IMR-90 (cell line): ENCODE measurements at regions not wholly inside any gene's neighbourhood (a gene's known extent, or its start where the extent isn't known, plus 50 kb on each side); places are given as distances from the start of the nearest gene placed in this dataset.

Source experiments
- ATAC-seq: fragments of 200-7000 bp; cut with Tn5 transposase; 2 replicates; pipeline ENCODE4 v1.9.1; 2020; ENCODE audit warnings: low read depth, mild to moderate bottlenecking, moderate library complexity
- BruUV-seq: library from RNA; stranded (reverse); fragments of 400-500 nt; replicated peaks from 2 replicates; lab custom pipeline; 2021; lab: Mats Ljungman, UMichigan
- CTCF ChIA-PET: fragments of 300-600 bp; formaldehyde crosslinking; extraction: SDS; loops from one replicate; lab custom pipeline; 2021; ENCODE audit warnings: antibody characterized with exemption; lab: Yijun Ruan, JAX
- POLR2A ChIA-PET: fragments of 300-600 bp; sonication (Branson Sonifier 250); formaldehyde crosslinking; loops from one replicate; lab custom pipeline; 2022; ENCODE audit warnings: antibody characterized with exemption; ENCODE audit not compliant: unreplicated experiment; lab: Charles Lee
- DNase-seq: peaks from one replicate; pipeline ENCODE4 v3.0.0; 2013
- H2AFZ ChIP-seq: replicated peaks from 2 replicates; pipeline ENCODE3; 2013; ENCODE audit warnings: low read length, mild to moderate bottlenecking; ENCODE audit not compliant: poor library complexity
- H2AK5ac ChIP-seq: 2 replicates; pipeline ENCODE4 v1.6.1; 2013; ENCODE audit warnings: low read depth, low read length, inconsistent platforms
- H2AK9ac ChIP-seq: replicated peaks from 2 replicates; pipeline ENCODE3; 2013; ENCODE audit warnings: mild to moderate bottlenecking, low read depth, low read length, moderate library complexity; ENCODE audit not compliant: poor library complexity
- H2BK120ac ChIP-seq: 2 replicates; pipeline ENCODE4 v1.6.1; 2013; ENCODE audit warnings: low read depth, low read length, inconsistent platforms
- H2BK15ac ChIP-seq: 3 replicates; pipeline ENCODE4 v1.6.1; 2013; ENCODE audit warnings: low read depth, low read length, inconsistent platforms
- H2BK20ac ChIP-seq: 2 replicates; pipeline ENCODE4 v1.6.1; 2013; ENCODE audit warnings: low read depth, mild to moderate bottlenecking, inconsistent platforms, low read length, moderate library complexity
- H2BK5ac ChIP-seq: 2 replicates; pipeline ENCODE4 v1.6.1; 2013; ENCODE audit warnings: mild to moderate bottlenecking, low read depth, low read length, inconsistent platforms; ENCODE audit not compliant: poor library complexity, severe bottlenecking
- H3K14ac ChIP-seq: replicated peaks from 2 replicates; pipeline ENCODE4 v1.6.1; 2013; ENCODE audit warnings: low read depth, low read length, inconsistent platforms
- H3K18ac ChIP-seq: 2 replicates; pipeline ENCODE4 v1.6.1; 2013; ENCODE audit warnings: low read depth, low read length, control low read depth
- H3K23ac ChIP-seq: 2 replicates; pipeline ENCODE4 v1.6.1; 2013; ENCODE audit warnings: low read depth, low read length, inconsistent platforms
- H3K27ac ChIP-seq: 2 replicates; pipeline ENCODE4 v1.5.1; 2013; ENCODE audit warnings: mild to moderate bottlenecking, control low read depth, low read length; ENCODE audit not compliant: insufficient read depth
- H3K27me3 ChIP-seq: 2 replicates; pipeline ENCODE4 v1.6.1; 2013; ENCODE audit warnings: low read length; ENCODE audit not compliant: control insufficient read depth, insufficient read depth
- H3K36me3 ChIP-seq: 2 replicates; pipeline ENCODE4 v1.6.1; 2013; ENCODE audit warnings: low read length, mixed read lengths; ENCODE audit not compliant: control insufficient read depth, insufficient read depth
- H3K4ac ChIP-seq: 2 replicates; pipeline ENCODE4 v1.6.1; 2013; ENCODE audit warnings: low read depth, low read length, inconsistent platforms
- H3K4me1 ChIP-seq: 2 replicates; pipeline ENCODE4 v1.6.1; 2013; ENCODE audit warnings: low read length, mixed read lengths; ENCODE audit not compliant: control insufficient read depth, insufficient read depth
- H3K4me2 ChIP-seq: 2 replicates; pipeline ENCODE4 v1.6.1; 2013; ENCODE audit warnings: low read depth, mild to moderate bottlenecking, control low read depth, low read length, moderate library complexity
- H3K4me3 ChIP-seq: 2 replicates; pipeline ENCODE4 v1.5.1; 2013; ENCODE audit warnings: low read depth, mild to moderate bottlenecking, control low read depth, low read length, moderate library complexity; ENCODE audit not compliant: insufficient read depth
- H3K56ac ChIP-seq: 2 replicates; pipeline ENCODE4 v1.6.1; 2013; ENCODE audit warnings: low read length, inconsistent platforms; ENCODE audit not compliant: insufficient read depth; ENCODE audit errors: extremely low read depth
- H3K79me1 ChIP-seq, 2 experiments: 2 replicates each; pipeline ENCODE4 v1.6.1; 2013; ENCODE audit warnings: low read length in 2 of 2, inconsistent platforms in 1 of 2, low read depth in 1 of 2
- H3K9ac ChIP-seq: 2 replicates; pipeline ENCODE4 v1.6.1; 2013; ENCODE audit warnings: low read depth, low read length, control low read depth
- H3K9me1 ChIP-seq: 2 replicates; pipeline ENCODE4 v1.6.1; 2013; ENCODE audit warnings: low read length, inconsistent platforms; ENCODE audit not compliant: insufficient read depth
- H3K9me3 ChIP-seq: 2 replicates; pipeline ENCODE4 v1.6.1; 2013; ENCODE audit warnings: low read length; ENCODE audit not compliant: control insufficient read depth, insufficient read depth
- H4K20me1 ChIP-seq: 2 replicates; pipeline ENCODE4 v1.6.1; 2013; ENCODE audit warnings: low read length, inconsistent platforms; ENCODE audit not compliant: insufficient read depth
- H4K5ac ChIP-seq: 2 replicates; pipeline ENCODE4 v1.6.1; 2013; ENCODE audit warnings: mild to moderate bottlenecking, low read depth, low read length, control low read depth
- H4K8ac ChIP-seq, 2 experiments: 2 replicates each; pipeline ENCODE4 v1.6.1; 2013; ENCODE audit warnings: low read depth in 2 of 2, low read length in 2 of 2, control low read depth in 1 of 2, inconsistent platforms in 1 of 2
- H4K91ac ChIP-seq: 2 replicates; pipeline ENCODE4 v1.6.1; 2013; ENCODE audit warnings: low read depth, low read length, inconsistent platforms; ENCODE audit not compliant: insufficient read depth
- BHLHE40 ChIP-seq: fragments of 150-350 bp; IDR thresholded peaks from 2 replicates; pipeline ENCODE4 v1.6.1; 2016; ENCODE audit warnings: mild to moderate bottlenecking, low read depth, low read length
- CEBPB ChIP-seq: IDR thresholded peaks from 2 replicates; pipeline ENCODE4 v1.6.1; 2012; ENCODE audit warnings: low read depth, low read length, improper control_type of control experiment
- CHD1 ChIP-seq: IDR thresholded peaks from 2 replicates; pipeline ENCODE4 v1.6.1; 2012; ENCODE audit warnings: low read depth, low read length, improper control_type of control experiment
- ELK1 ChIP-seq: fragments of 150-350 bp; IDR thresholded peaks from 2 replicates; pipeline ENCODE4 v1.6.1; 2016; ENCODE audit warnings: low read depth, mild to moderate bottlenecking, low read length, moderate library complexity, borderline replicate concordance
- FOS ChIP-seq: fragments of 150-350 bp; IDR thresholded peaks from 2 replicates; pipeline ENCODE4 v1.6.1; 2016; ENCODE audit warnings: low read depth, low read length
- MXI1 ChIP-seq: IDR thresholded peaks from 2 replicates; pipeline ENCODE4 v1.6.1; 2012; ENCODE audit warnings: low read depth, mild to moderate bottlenecking, low read length, moderate library complexity, borderline replicate concordance
- NFE2L2 ChIP-seq: fragments of 150-350 bp; IDR thresholded peaks from 2 replicates; pipeline ENCODE4 v1.6.1; 2016; ENCODE audit warnings: low read depth, mild to moderate bottlenecking, low read length
- POLR2A ChIP-seq: IDR thresholded peaks from 2 replicates; pipeline ENCODE4 v1.6.1; 2012; ENCODE audit warnings: mild to moderate bottlenecking, low read depth, low read length
- RAD21 ChIP-seq: IDR thresholded peaks from 2 replicates; pipeline ENCODE4 v1.6.1; 2012; ENCODE audit warnings: low read length, improper control_type of control experiment
- RFX5 ChIP-seq: IDR thresholded peaks from 2 replicates; pipeline ENCODE4 v1.8.0; 2012; ENCODE audit warnings: low read depth, mild to moderate bottlenecking, low read length, moderate library complexity
- SMC3 ChIP-seq: fragments of 150-350 bp; IDR thresholded peaks from 2 replicates; pipeline ENCODE4 v1.6.1; 2016; ENCODE audit warnings: low read depth, mild to moderate bottlenecking, antibody characterized with exemption, low read length, moderate library complexity
- USF2 ChIP-seq: fragments of 150-350 bp; IDR thresholded peaks from 2 replicates; pipeline ENCODE4 v1.6.1; 2017; ENCODE audit warnings: mild to moderate bottlenecking, antibody characterized with exemption, low read length, low read depth
- WGBS, 2 experiments: methylation state at CpG; one replicate each; pipeline versions ENCODE4 v1.1.5 to v1.1.7; 2013; ENCODE audit warnings: missing lambda C conversion rate in 2 of 2; ENCODE audit not compliant: insufficient read length in 1 of 2; ENCODE audit errors: extremely low coverage in 2 of 2; 5-methylcytosine and 5-hydroxymethylcytosine counted together
- dilution Hi-C: fragments of 300-500 bp; cut with HindIII; formaldehyde crosslinking; loops from one replicate; pipeline ENCODE4 v1.14.3; 2018; ENCODE audit warnings: low sequenced_read_pairs; ENCODE audit not compliant: unreplicated experiment
- in situ Hi-C: fragments of 300-500 bp; cut with MboI; formaldehyde crosslinking; loops from 3 replicates; pipeline ENCODE4 v1.14.3; 2019; ENCODE audit warnings: low sequenced_read_pairs, inconsistent platforms, mixed read lengths
- intact Hi-C: fragments of 100-400 bp; cut with micrococcal nuclease; formaldehyde crosslinking; loops from 2 replicates; pipeline ENCODE4 v1.10.0; 2022

- no peak overlapping the region for H3K23ac ChIP-seq
- H3K9ac ChIP-seq, result no peak overlapping the region
- no peak overlapping the region for H2BK120ac ChIP-seq
- no peak overlapping the region for H4K91ac ChIP-seq
- H3K27me3 ChIP-seq, result no peaks in the 10 kb centered on the region
- WGBS, 2 experiments, result 0% methylated on average over 1 of the region's 4 CpGs; no CpG with 5 or more reads in 1 of the 2 experiments
- no peak overlapping the region for H4K8ac ChIP-seq
- H3K4me2 ChIP-seq, result no peak overlapping the region
- H2BK20ac ChIP-seq, result no peak overlapping the region
- H2BK15ac ChIP-seq, result no peak overlapping the region
- H3K27ac ChIP-seq, result no peak overlapping the region
- no peak overlapping the region for H3K4ac ChIP-seq
- H2AK5ac ChIP-seq, result no peak overlapping the region
- in situ Hi-C loops, result no loop called here
- H2AFZ ChIP-seq, result no peak overlapping the region
- intact Hi-C loops, result no loop called here
- ChIA-PET POLR2A (no interaction called here), CTCF (no interaction called here)
- H3K56ac ChIP-seq, result no peak overlapping the region
- ATAC-seq (no peak), DNase-seq (no peak)
- H3K4me1 ChIP-seq, result no peaks in the 10 kb centered on the region
- no peak overlapping the region for H3K14ac ChIP-seq
- H3K18ac ChIP-seq, result no peak overlapping the region
- H3K9me1 ChIP-seq, result no peaks in the 10 kb centered on the region
- H2BK5ac ChIP-seq, result no peak overlapping the region
- H3K36me3 ChIP-seq, result no peaks in the 10 kb centered on the region
- dilution Hi-C loops, result no loop called here
- TF ChIP-seq RFX5 (no peak), POLR2A (no peak), BHLHE40 (no peak), RAD21 (no peak), NFE2L2 (no peak), MXI1 (no peak), CEBPB (no peak), ELK1 (no peak), FOS (no peak), SMC3 (no peak), CHD1 (no peak), USF2 (no peak)
- no peak overlapping the region for H3K4me3 ChIP-seq
- peaks cover 57% of the 10 kb centered on the region for H3K9me3 ChIP-seq
- no TSS peak for BruUV-seq
- no peak overlapping the region for H2AK9ac ChIP-seq
- H4K5ac ChIP-seq, result no peak overlapping the region
- no peaks in the 10 kb centered on the region for H4K20me1 ChIP-seq
- no peaks in the 10 kb centered on the region for H3K79me1 ChIP-seq
These were observed 193.9 kb upstream of the PPP2R2D start for GRCh38 chr10:131706952-131707351.
